Thoracic aorta (tissue), 2 donors: ENCODE measurements at regions not wholly inside any gene's neighbourhood (a gene's known extent, or its start where the extent isn't known, plus 50 kb on each side); places are given as distances from the start of the nearest gene placed in this dataset.

Experiments
- ATAC-seq: fragments of 150-250 bp; one replicate; pipeline ENCODE4 v1.8.0; 2017; ENCODE audit warnings: low read depth; ENCODE audit not compliant: insufficient number of reproducible peaks, low FRiP score
- DNase-seq: peaks from one replicate; pipeline ENCODE4 v3.0.0-alpha.2; 2020; ENCODE audit warnings: low spot score
- H3K27ac ChIP-seq, 2 donors: fragments of 200-600 bp; sonication (generic); 1 replicate in 1 of 2; 2 replicates in 1 of 2; pipeline ENCODE4 v1.5.1; 2016; ENCODE audit warnings: mild to moderate bottlenecking in 2 of 2, moderate library complexity in 2 of 2
- H3K27me3 ChIP-seq: fragments of 200-600 bp; sonication (generic); replicated peaks from 2 replicates; pipeline ENCODE4 v1.6.0; 2016; ENCODE audit warnings: mild to moderate bottlenecking; ENCODE audit not compliant: insufficient read depth
- H3K36me3 ChIP-seq: fragments of 200-600 bp; sonication (generic); one replicate; pipeline ENCODE4 v1.5.1; 2016
- H3K4me1 ChIP-seq, 2 donors: fragments of 200-600 bp; sonication (generic); 1 replicate in 1 of 2; 2 replicates in 1 of 2; pipeline versions ENCODE4 v1.5.1 to v1.6.0; 2016; ENCODE audit warnings: low read depth in 2 of 2, mild to moderate bottlenecking in 1 of 2; ENCODE audit not compliant: control insufficient read depth in 1 of 2
- H3K4me3 ChIP-seq: fragments of 200-600 bp; sonication (generic); 2 replicates; pipeline ENCODE4 v1.5.1; 2016; ENCODE audit warnings: mild to moderate bottlenecking
- H3K9me3 ChIP-seq: fragments of 200-600 bp; sonication (generic); 2 replicates; pipeline ENCODE4 v1.5.1; 2016
- CTCF ChIP-seq: fragments of 200-600 bp; sonication (generic); IDR thresholded peaks from one replicate; pipeline ENCODE4 v1.5.1; 2019; ENCODE audit warnings: antibody characterized with exemption

- no peaks in the 10 kb centered on the region for H3K27me3 ChIP-seq
Observed at GRCh38 chr6:50277774-50278173, 228.0 kb upstream of the DEFB112 start.

GRCh38 chr6:50278663-50279062 is 228.9 kb upstream of the DEFB112 start:
- ATAC-seq = no peak
- TF ChIP-seq CTCF = no peak

More at GRCh38 chr6:50277774-50278173, 228.0 kb upstream of the DEFB112 start:
- TF ChIP-seq CTCF = no peak
- Histone ChIP-seq H3K36me3 (no peaks in the 10 kb centered on the region), H3K27ac (no peak overlapping the region), H3K4me3 (no peak overlapping the region), H3K4me1 (no peaks in the 10 kb centered on the region), H3K9me3 (no peaks in the 10 kb centered on the region)
- ATAC-seq (no peak), DNase-seq (no peak)

GRCh38 chr6:50285735-50286134 is 236.0 kb upstream of the DEFB112 start:
- no peaks in the 10 kb centered on the region for H3K36me3 ChIP-seq
- ATAC-seq = no peak
- H3K4me3 ChIP-seq = no peak overlapping the region
- H3K27ac ChIP-seq = no peak overlapping the region
- TF ChIP-seq CTCF = no peak
- H3K9me3 ChIP-seq = no peaks in the 10 kb centered on the region
- H3K27me3 ChIP-seq = no peaks in the 10 kb centered on the region
- no peaks in the 10 kb centered on the region for H3K4me1 ChIP-seq
- no peak for DNase-seq

More at GRCh38 chr6:50278663-50279062, 228.9 kb upstream of the DEFB112 start:
- Histone ChIP-seq H3K4me1 (no peaks in the 10 kb centered on the region), H3K36me3 (no peaks in the 10 kb centered on the region), H3K27ac (no peak overlapping the region), H3K9me3 (no peaks in the 10 kb centered on the region), H3K27me3 (no peaks in the 10 kb centered on the region), H3K4me3 (no peak overlapping the region)
- no peak for DNase-seq

GRCh38 chr6:50288241-50288640 is 238.5 kb upstream of the DEFB112 start:
- Histone ChIP-seq H3K4me3 (no peak overlapping the region), H3K4me1 (no peaks in the 10 kb centered on the region), H3K27ac (no peak overlapping the region), H3K36me3 (no peaks in the 10 kb centered on the region), H3K9me3 (no peaks in the 10 kb centered on the region), H3K27me3 (no peaks in the 10 kb centered on the region)
- no peak for ATAC-seq
- no peak for TF ChIP-seq CTCF
- DNase-seq = no peak

- no peak for ATAC-seq
- no peak for DNase-seq
- no peaks in the 10 kb centered on the region for H3K4me1 ChIP-seq
Observed at GRCh38 chr6:50288881-50289280, 239.2 kb upstream of the DEFB112 start.

More at GRCh38 chr6:50288881-50289280, 239.2 kb upstream of the DEFB112 start:
- TF ChIP-seq CTCF = no peak
- Histone ChIP-seq H3K9me3 (no peaks in the 10 kb centered on the region), H3K36me3 (no peaks in the 10 kb centered on the region), H3K4me3 (no peak overlapping the region), H3K27me3 (no peaks in the 10 kb centered on the region), H3K27ac (no peak overlapping the region)
